ENCODE measurements at regions not wholly inside any gene's neighbourhood (a gene's known extent, or its start where the extent isn't known, plus 50 kb on each side); places are given as distances from the start of the nearest gene placed in this dataset.

- intact Hi-C loops (cut with micrococcal nuclease; ENCODE audit: unreplicated experiment), result no loop called here
- CTCF ChIA-PET, result no interaction called here
- no peak overlapping the region for H3K27ac ChIP-seq (ENCODE audit: low read depth, low read length, poor library complexity, severe bottlenecking)
- no peaks in the 10 kb centered on the region for H3K4me1 ChIP-seq (ENCODE audit: insufficient read depth, low read length, poor library complexity, severe bottlenecking)
- no peak overlapping the region for H3K4me3 ChIP-seq (ENCODE audit: low read depth, low read length, poor library complexity, severe bottlenecking)
- H3K36me3 ChIP-seq (ENCODE audit: insufficient read depth, low read length, poor library complexity, severe bottlenecking), result no peaks in the 10 kb centered on the region
- no peaks in the 10 kb centered on the region for H3K27me3 ChIP-seq (replicated peaks; ENCODE audit: insufficient read depth, low read depth, low read length, poor library complexity)
- TF ChIP-seq EZH2 (IDR thresholded peaks at IDR 0.05; ENCODE audit: borderline replicate concordance, low read depth, low read length, poor library complexity, severe bottlenecking), result no peak
- DNase-seq (ENCODE audit: low spot score), result no peak
- POLR2A ChIA-PET (ENCODE audit: low non-redundant PET), result no interaction called here
- no TSS peak for BruUV-seq (replicated peaks)
- no peaks in the 10 kb centered on the region for H3K9me3 ChIP-seq (ENCODE audit: low read depth, low read length, poor library complexity, severe bottlenecking)
Measured at GRCh38 chr6:98627129-98627775, 207.1 kb upstream of the POU3F2 start.

GRCh38 chr6:98633886-98634285 lies 200.5 kb upstream of the POU3F2 start:
- ChIA-PET CTCF (no interaction called here), POLR2A (ENCODE audit: low non-redundant PET) (no interaction called here)
- Histone ChIP-seq H3K27me3 (replicated peaks; ENCODE audit: insufficient read depth, low read depth, low read length, poor library complexity) (no peaks in the 10 kb centered on the region), H3K4me3 (ENCODE audit: low read depth, low read length, poor library complexity, severe bottlenecking) (no peak overlapping the region), H3K4me1 (ENCODE audit: insufficient read depth, low read length, poor library complexity, severe bottlenecking) (peaks cover 6% of the 10 kb centered on the region), H3K36me3 (ENCODE audit: insufficient read depth, low read length, poor library complexity, severe bottlenecking) (no peaks in the 10 kb centered on the region), H3K9me3 (ENCODE audit: low read depth, low read length, poor library complexity, severe bottlenecking) (no peaks in the 10 kb centered on the region), H3K27ac (ENCODE audit: low read depth, low read length, poor library complexity, severe bottlenecking) (no peak overlapping the region)
- peak; percentile 58 for DNase-seq (ENCODE audit: low spot score)
- intact Hi-C loops (cut with micrococcal nuclease; ENCODE audit: unreplicated experiment), result no loop called here
- no peak for TF ChIP-seq EZH2 (IDR thresholded peaks at IDR 0.05; ENCODE audit: borderline replicate concordance, low read depth, low read length, poor library complexity, severe bottlenecking)
- no peak for TF ChIP-seq CTCF (conservative IDR thresholded peaks at IDR 0.05; ENCODE audit: low read depth, low read length)
- BruUV-seq (replicated peaks), result no TSS peak

GRCh38 chr6:98634569-98634968 lies 199.8 kb upstream of the POU3F2 start:
- BruUV-seq (replicated peaks), result no TSS peak
- H3K9me3 ChIP-seq (ENCODE audit: low read depth, low read length, poor library complexity, severe bottlenecking), result no peaks in the 10 kb centered on the region
- no peak overlapping the region for H3K27ac ChIP-seq (ENCODE audit: low read depth, low read length, poor library complexity, severe bottlenecking)
- no peaks in the 10 kb centered on the region for H3K27me3 ChIP-seq (replicated peaks; ENCODE audit: insufficient read depth, low read depth, low read length, poor library complexity)
- intact Hi-C loops (cut with micrococcal nuclease; ENCODE audit: unreplicated experiment), result no loop called here
- no peaks in the 10 kb centered on the region for H3K36me3 ChIP-seq (ENCODE audit: insufficient read depth, low read length, poor library complexity, severe bottlenecking)
- ChIA-PET POLR2A (ENCODE audit: low non-redundant PET) (no interaction called here), CTCF (no interaction called here)
- no peak overlapping the region for H3K4me3 ChIP-seq (ENCODE audit: low read depth, low read length, poor library complexity, severe bottlenecking)
- TF ChIP-seq CTCF (conservative IDR thresholded peaks at IDR 0.05; ENCODE audit: low read depth, low read length) (no peak), EZH2 (IDR thresholded peaks at IDR 0.05; ENCODE audit: borderline replicate concordance, low read depth, low read length, poor library complexity, severe bottlenecking) (no peak)
- H3K4me1 ChIP-seq (ENCODE audit: insufficient read depth, low read length, poor library complexity, severe bottlenecking), result peaks cover 6% of the 10 kb centered on the region
- no peak for DNase-seq (ENCODE audit: low spot score)

GRCh38 chr6:98635191-98635590 lies 199.2 kb upstream of the POU3F2 start:
- no peaks in the 10 kb centered on the region for H3K9me3 ChIP-seq (ENCODE audit: low read depth, low read length, poor library complexity, severe bottlenecking)
- no peak overlapping the region for H3K27ac ChIP-seq (ENCODE audit: low read depth, low read length, poor library complexity, severe bottlenecking)
- intact Hi-C loops (cut with micrococcal nuclease; ENCODE audit: unreplicated experiment), result no loop called here
- ChIA-PET POLR2A (ENCODE audit: low non-redundant PET) (interaction anchor here (0.6 kb wide), 1 partner anchor 58 kb away, joined by 3 read pairs; no protein-coding TSS in a partner anchor), CTCF (no interaction called here)
- no peak for TF ChIP-seq EZH2 (IDR thresholded peaks at IDR 0.05; ENCODE audit: borderline replicate concordance, low read depth, low read length, poor library complexity, severe bottlenecking)
- TF ChIP-seq CTCF (conservative IDR thresholded peaks at IDR 0.05; ENCODE audit: low read depth, low read length), result no peak
- H3K4me1 ChIP-seq (ENCODE audit: insufficient read depth, low read length, poor library complexity, severe bottlenecking), result peaks cover 6% of the 10 kb centered on the region
- H3K4me3 ChIP-seq (ENCODE audit: low read depth, low read length, poor library complexity, severe bottlenecking), result no peak overlapping the region
- DNase-seq (ENCODE audit: low spot score), result no peak
- BruUV-seq (replicated peaks), result no TSS peak
- no peaks in the 10 kb centered on the region for H3K27me3 ChIP-seq (replicated peaks; ENCODE audit: insufficient read depth, low read depth, low read length, poor library complexity)
- no peaks in the 10 kb centered on the region for H3K36me3 ChIP-seq (ENCODE audit: insufficient read depth, low read length, poor library complexity, severe bottlenecking)
